ENCODE measurements at regions not wholly inside any gene's neighbourhood (a gene's known extent, or its start where the extent isn't known, plus 50 kb on each side); places are given as distances from the start of the nearest gene placed in this dataset.

- H3K9me3 Mint-ChIP-seq = peaks cover 9% of the 10 kb centered on the region
- H3K4me3 Mint-ChIP-seq = no peak overlapping the region
- no peak overlapping the region for H3K27ac Mint-ChIP-seq
- H3K27me3 Mint-ChIP-seq = no peaks in the 10 kb centered on the region
- no peak for ATAC-seq
- no peaks in the 10 kb centered on the region for H3K4me1 Mint-ChIP-seq
- no peaks in the 10 kb centered on the region for H3K36me3 Mint-ChIP-seq
Observed at GRCh38 chr4:189420572-189420971, 520.1 kb upstream of the FRG1 start.

- H3K4me1 Mint-ChIP-seq = no peaks in the 10 kb centered on the region
- no peak overlapping the region for H3K27ac Mint-ChIP-seq
- no peak overlapping the region for H3K4me3 Mint-ChIP-seq
- peaks cover 7% of the 10 kb centered on the region for H3K9me3 Mint-ChIP-seq
- no peaks in the 10 kb centered on the region for H3K36me3 Mint-ChIP-seq
- H3K27me3 Mint-ChIP-seq = no peaks in the 10 kb centered on the region
- no peak for ATAC-seq
Observed at GRCh38 chr4:189436207-189436606, 504.5 kb upstream of the FRG1 start.

DNA sequence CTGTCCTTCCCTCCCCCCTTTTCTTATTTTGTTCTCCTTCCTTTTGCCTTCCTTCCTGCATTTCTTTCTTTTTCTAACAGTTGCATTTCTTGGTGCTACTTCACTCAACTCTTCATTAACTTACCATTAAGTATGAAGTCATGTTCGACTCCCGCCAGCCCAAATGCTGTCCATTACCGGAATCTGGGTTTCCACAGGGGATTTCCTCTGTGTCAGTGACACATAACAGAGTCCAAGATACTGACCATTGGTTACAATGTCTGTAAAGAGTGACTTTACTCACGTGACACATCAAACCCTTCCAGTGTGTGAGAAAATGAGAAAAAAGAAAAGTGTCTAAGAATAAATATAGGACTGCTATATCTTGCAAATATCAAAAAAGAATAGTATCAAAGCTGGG lies 500.0 kb upstream of the FRG1 start:
- H3K27ac Mint-ChIP-seq = no peak overlapping the region
- H3K27me3 Mint-ChIP-seq = no peaks in the 10 kb centered on the region
- no peak overlapping the region for H3K4me3 Mint-ChIP-seq
- H3K36me3 Mint-ChIP-seq = no peaks in the 10 kb centered on the region
- H3K4me1 Mint-ChIP-seq = no peaks in the 10 kb centered on the region
- ATAC-seq = no peak
- peaks cover 8% of the 10 kb centered on the region for H3K9me3 Mint-ChIP-seq

DNA sequence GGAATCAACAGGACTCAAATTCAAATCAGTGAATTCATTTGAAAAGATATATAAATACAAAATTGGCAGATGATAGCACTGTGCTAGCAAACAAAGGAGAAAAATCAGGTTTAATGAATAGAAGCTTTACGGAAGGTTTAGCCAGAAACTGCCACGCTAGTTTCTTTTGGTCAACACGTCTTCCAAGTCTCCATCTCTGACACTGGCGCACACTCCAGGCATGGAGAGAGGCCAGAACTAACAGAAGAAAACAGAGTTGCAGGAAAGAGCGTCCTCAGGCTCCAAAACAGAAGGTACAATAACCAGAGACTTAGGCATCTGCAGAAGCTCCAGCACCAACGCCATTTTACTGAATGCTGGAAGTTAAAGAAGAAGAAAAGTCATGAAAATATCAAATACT lies 497.3 kb upstream of the FRG1 start:
- ATAC-seq = no peak
- Mint-ChIP-seq H3K9me3 (peaks cover 3% of the 10 kb centered on the region), H3K36me3 (no peaks in the 10 kb centered on the region), H3K27me3 (no peaks in the 10 kb centered on the region), H3K27ac (no peak overlapping the region), H3K4me1 (no peaks in the 10 kb centered on the region), H3K4me3 (no peak overlapping the region)

GRCh38 chr4:189445613-189446012 lies 495.1 kb upstream of the FRG1 start:
- H3K27me3 Mint-ChIP-seq = no peaks in the 10 kb centered on the region
- H3K36me3 Mint-ChIP-seq = no peaks in the 10 kb centered on the region
- H3K4me1 Mint-ChIP-seq = no peaks in the 10 kb centered on the region
- no peak for ATAC-seq
- H3K9me3 Mint-ChIP-seq = peaks cover 8% of the 10 kb centered on the region
- no peak overlapping the region for H3K4me3 Mint-ChIP-seq
- no peak overlapping the region for H3K27ac Mint-ChIP-seq

DNA sequence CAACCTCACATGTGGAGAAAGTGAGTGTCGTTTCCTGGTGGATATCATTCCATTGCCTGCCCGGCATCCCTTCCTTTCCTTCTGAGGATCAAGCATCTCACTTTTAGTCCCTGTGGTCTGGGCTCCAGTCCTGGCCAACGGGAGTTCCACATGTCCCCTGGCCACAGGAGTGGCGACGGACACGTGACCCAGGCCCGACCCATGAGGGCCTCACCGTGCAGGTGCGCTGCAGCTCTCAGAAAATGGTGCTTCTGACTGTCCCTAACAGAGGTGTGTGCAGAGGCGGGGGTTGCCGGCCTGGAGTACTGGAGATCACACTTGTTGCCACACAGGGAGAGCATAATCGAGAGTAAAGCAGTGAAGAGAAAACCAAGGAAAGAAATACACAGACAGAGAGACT lies 476.9 kb upstream of the FRG1 start:
- Mint-ChIP-seq H3K4me1 (peaks cover 6% of the 10 kb centered on the region), H3K9me3 (peaks cover 13% of the 10 kb centered on the region), H3K4me3 (no peak overlapping the region), H3K27ac (no peak overlapping the region), H3K27me3 (no peaks in the 10 kb centered on the region), H3K36me3 (no peaks in the 10 kb centered on the region)
- no peak for ATAC-seq

DNA sequence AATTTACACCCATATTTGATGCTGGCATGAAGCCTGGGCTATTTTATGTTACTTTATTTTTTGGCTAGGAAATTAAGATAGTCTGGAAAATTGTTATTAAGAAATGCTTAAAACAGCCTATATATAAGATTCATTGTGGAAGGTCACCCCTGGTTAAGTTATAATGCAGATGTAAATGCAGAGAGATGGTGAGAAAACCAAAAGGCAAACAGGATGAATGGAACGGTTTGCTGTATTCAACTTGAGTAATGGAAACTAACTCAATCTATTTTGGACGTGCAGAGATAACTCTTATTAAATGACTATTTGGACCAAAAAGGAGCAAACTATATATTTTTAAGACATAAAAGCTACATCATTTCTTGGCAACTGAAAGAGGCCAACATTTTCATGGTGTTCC lies 446.3 kb upstream of the FRG1 start:
- Mint-ChIP-seq H3K4me1 (no peaks in the 10 kb centered on the region), H3K27ac (no peak overlapping the region), H3K36me3 (no peaks in the 10 kb centered on the region), H3K9me3 (no peaks in the 10 kb centered on the region), H3K27me3 (no peaks in the 10 kb centered on the region), H3K4me3 (no peak overlapping the region)
- no peak for ATAC-seq

- ATAC-seq = no peak
Observed at GRCh38 chr4:189497516-189497915, 443.2 kb upstream of the FRG1 start.

DNA sequence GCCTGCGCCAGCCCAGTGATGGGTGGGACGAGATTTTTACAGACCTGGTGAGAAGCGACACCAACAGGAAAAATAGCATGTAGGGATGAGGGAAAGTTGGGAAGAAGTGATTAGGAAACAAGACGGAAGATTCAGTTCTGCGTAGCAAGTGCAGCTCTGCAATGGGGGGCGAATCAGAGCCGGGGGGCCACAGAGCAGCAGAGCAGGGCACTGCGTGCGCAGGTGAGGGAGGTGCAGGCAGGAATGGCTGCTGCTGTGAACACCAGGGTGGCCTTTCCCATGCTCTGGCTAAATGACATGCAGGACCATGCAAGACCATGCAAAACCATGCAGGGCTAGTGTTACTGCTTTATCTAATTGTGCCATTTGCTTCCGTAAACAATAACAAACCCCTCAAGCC lies 442.7 kb upstream of the FRG1 start:
- Mint-ChIP-seq H3K27me3 (no peaks in the 10 kb centered on the region), H3K9me3 (peaks cover 2% of the 10 kb centered on the region), H3K4me1 (no peaks in the 10 kb centered on the region), H3K27ac (no peak overlapping the region), H3K36me3 (no peaks in the 10 kb centered on the region), H3K4me3 (no peak overlapping the region)
- no peak for ATAC-seq

More at GRCh38 chr4:189497516-189497915, 443.2 kb upstream of the FRG1 start:
- H3K27ac Mint-ChIP-seq = no peak overlapping the region
- H3K4me1 Mint-ChIP-seq = no peaks in the 10 kb centered on the region
- H3K27me3 Mint-ChIP-seq = no peaks in the 10 kb centered on the region
- no peaks in the 10 kb centered on the region for H3K36me3 Mint-ChIP-seq
- no peak overlapping the region for H3K4me3 Mint-ChIP-seq
- H3K9me3 Mint-ChIP-seq = peaks cover 2% of the 10 kb centered on the region

- H3K36me3 Mint-ChIP-seq = no peaks in the 10 kb centered on the region
- no peaks in the 10 kb centered on the region for H3K4me1 Mint-ChIP-seq
- no peak for ATAC-seq
- H3K27me3 Mint-ChIP-seq = no peaks in the 10 kb centered on the region
- H3K9me3 Mint-ChIP-seq = peaks cover 2% of the 10 kb centered on the region
- no peak overlapping the region for H3K27ac Mint-ChIP-seq
- H3K4me3 Mint-ChIP-seq = no peak overlapping the region
Observed at GRCh38 chr4:189498457-189498856, 442.2 kb upstream of the FRG1 start.

- Mint-ChIP-seq H3K36me3 (no peaks in the 10 kb centered on the region), H3K4me1 (no peaks in the 10 kb centered on the region), H3K9me3 (peaks cover 2% of the 10 kb centered on the region), H3K27ac (no peak overlapping the region), H3K4me3 (no peak overlapping the region), H3K27me3 (no peaks in the 10 kb centered on the region)
- no peak for ATAC-seq
Observed at GRCh38 chr4:189499696-189500095, 441.0 kb upstream of the FRG1 start.

DNA sequence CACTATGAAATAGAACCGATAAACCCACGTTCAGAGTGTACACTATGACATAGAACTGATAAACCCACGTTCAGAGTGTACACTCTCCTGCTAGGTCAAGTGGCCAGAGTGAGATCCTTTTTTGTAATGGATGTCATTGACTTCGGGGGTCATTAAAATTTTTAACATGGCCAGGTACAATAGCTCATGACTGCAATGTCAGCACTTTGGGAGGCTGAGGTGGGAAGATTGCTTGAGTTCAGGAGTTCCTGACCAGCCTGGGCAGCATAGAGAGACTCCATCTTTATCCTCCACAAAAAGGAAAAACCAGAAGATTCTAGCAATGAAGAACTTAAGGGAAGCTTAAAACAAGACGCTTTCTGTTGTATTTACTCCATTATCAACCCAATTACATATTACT lies 439.7 kb upstream of the FRG1 start:
- ATAC-seq = no peak
- H3K36me3 Mint-ChIP-seq = no peaks in the 10 kb centered on the region
- H3K4me3 Mint-ChIP-seq = no peak overlapping the region
- no peaks in the 10 kb centered on the region for H3K4me1 Mint-ChIP-seq
- peaks cover 8% of the 10 kb centered on the region for H3K9me3 Mint-ChIP-seq
- no peak overlapping the region for H3K27ac Mint-ChIP-seq
- no peaks in the 10 kb centered on the region for H3K27me3 Mint-ChIP-seq

- Mint-ChIP-seq H3K9me3 (peaks cover 10% of the 10 kb centered on the region), H3K4me3 (no peak overlapping the region), H3K36me3 (no peaks in the 10 kb centered on the region), H3K4me1 (no peaks in the 10 kb centered on the region), H3K27ac (no peak overlapping the region), H3K27me3 (no peaks in the 10 kb centered on the region)
- ATAC-seq = no peak
Observed at GRCh38 chr4:189502841-189503435, 437.7 kb upstream of the FRG1 start.

DNA sequence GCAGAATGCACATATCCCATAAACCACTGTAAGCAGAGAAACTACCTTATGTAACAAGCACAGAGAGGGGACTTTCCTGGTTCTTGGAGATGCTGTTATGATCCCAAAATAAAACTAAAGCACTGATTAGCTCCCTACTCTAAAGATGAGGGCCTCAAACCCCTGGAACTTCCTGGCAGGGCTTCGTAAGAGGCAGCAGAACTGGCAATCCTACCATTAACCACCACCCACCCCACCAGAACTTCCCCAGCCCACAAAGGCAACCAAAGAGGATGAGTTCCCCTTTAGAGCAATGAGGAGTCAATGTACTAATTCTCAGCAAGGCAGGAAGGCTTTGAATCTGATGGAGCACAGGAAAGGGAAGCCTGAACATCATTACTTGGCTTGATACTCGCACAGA lies 436.5 kb upstream of the FRG1 start:
- peaks cover 10% of the 10 kb centered on the region for H3K9me3 Mint-ChIP-seq
- H3K27ac Mint-ChIP-seq = no peak overlapping the region
- no peak for ATAC-seq
- H3K36me3 Mint-ChIP-seq = no peaks in the 10 kb centered on the region
- H3K27me3 Mint-ChIP-seq = no peaks in the 10 kb centered on the region
- H3K4me1 Mint-ChIP-seq = no peaks in the 10 kb centered on the region
- no peak overlapping the region for H3K4me3 Mint-ChIP-seq

- peak; percentile 54 for ATAC-seq
- Mint-ChIP-seq H3K4me1 (no peaks in the 10 kb centered on the region), H3K9me3 (peaks cover 13% of the 10 kb centered on the region), H3K36me3 (no peaks in the 10 kb centered on the region), H3K27ac (no peak overlapping the region), H3K4me3 (no peak overlapping the region), H3K27me3 (no peaks in the 10 kb centered on the region)
Observed at GRCh38 chr4:189505380-189505779, 435.3 kb upstream of the FRG1 start.

DNA sequence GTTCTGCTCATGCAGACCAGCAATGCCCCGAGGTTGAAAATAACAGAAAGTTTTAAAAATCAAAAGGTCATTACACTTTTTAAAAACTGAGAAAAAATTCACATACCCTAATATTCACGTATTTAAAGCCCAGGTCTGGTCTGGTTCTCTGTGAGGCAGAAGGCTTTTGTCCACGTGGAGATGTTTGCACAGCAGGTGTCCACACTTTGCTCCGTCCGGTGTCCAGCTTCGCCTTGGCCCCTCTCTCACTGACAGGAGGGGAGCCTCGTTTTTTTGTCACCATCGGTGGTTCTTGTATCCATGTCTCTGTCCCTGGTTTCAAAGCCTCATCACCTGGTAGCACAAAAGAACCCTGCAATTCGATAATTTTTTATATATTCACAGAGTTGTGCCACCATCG lies 434.6 kb upstream of the FRG1 start:
- Mint-ChIP-seq H3K27ac (no peak overlapping the region), H3K4me3 (no peak overlapping the region), H3K9me3 (peaks cover 13% of the 10 kb centered on the region), H3K27me3 (no peaks in the 10 kb centered on the region), H3K4me1 (no peaks in the 10 kb centered on the region), H3K36me3 (no peaks in the 10 kb centered on the region)
- ATAC-seq = no peak

- Mint-ChIP-seq H3K9me3 (peaks cover 15% of the 10 kb centered on the region), H3K36me3 (no peaks in the 10 kb centered on the region), H3K4me1 (no peaks in the 10 kb centered on the region), H3K27me3 (no peaks in the 10 kb centered on the region), H3K4me3 (no peak overlapping the region), H3K27ac (no peak overlapping the region)
- ATAC-seq = no peak
Observed at GRCh38 chr4:189507060-189507459, 433.6 kb upstream of the FRG1 start.
